GM12875 (cell line): ENCODE measurements at regions not wholly inside any gene's neighbourhood (a gene's known extent, or its start where the extent isn't known, plus 50 kb on each side); places are given as distances from the start of the nearest gene placed in this dataset.

Experiments
- H3K4me3 ChIP-seq: one replicate; pipeline ENCODE4 v1.5.1; 2011; ENCODE audit warnings: low read depth, low read length, control low read depth
- CTCF ChIP-seq: IDR thresholded peaks from 2 replicates; pipeline ENCODE4 v1.5.1; 2011; ENCODE audit warnings: low read depth, mild to moderate bottlenecking, control low read depth, inconsistent platforms, low read length, moderate library complexity, borderline replicate concordance; ENCODE audit not compliant: insufficient read depth

DNA sequence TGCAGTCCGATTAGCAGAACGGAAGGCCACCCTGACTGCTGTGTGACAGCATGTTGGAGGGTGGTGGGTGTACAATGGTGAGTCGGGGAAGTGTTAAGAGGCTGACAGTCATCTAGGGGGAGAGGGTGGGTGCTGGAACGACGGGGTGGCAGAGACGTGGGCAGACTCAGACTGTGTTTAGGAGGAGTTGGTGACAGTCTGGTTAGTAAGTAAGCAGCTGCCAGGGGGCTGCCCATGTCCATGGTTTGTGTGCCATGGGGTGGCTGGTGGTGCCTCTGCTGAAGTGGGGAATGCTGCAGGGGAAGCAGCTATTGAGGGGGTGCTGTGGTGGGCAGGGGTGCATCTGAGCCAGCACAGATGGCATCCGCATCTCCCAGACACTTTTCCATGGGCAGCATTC lies 51.3 kb upstream of the BOD1 start:
- no peak for TF ChIP-seq CTCF
- H3K4me3 ChIP-seq, result no peak overlapping the region

DNA sequence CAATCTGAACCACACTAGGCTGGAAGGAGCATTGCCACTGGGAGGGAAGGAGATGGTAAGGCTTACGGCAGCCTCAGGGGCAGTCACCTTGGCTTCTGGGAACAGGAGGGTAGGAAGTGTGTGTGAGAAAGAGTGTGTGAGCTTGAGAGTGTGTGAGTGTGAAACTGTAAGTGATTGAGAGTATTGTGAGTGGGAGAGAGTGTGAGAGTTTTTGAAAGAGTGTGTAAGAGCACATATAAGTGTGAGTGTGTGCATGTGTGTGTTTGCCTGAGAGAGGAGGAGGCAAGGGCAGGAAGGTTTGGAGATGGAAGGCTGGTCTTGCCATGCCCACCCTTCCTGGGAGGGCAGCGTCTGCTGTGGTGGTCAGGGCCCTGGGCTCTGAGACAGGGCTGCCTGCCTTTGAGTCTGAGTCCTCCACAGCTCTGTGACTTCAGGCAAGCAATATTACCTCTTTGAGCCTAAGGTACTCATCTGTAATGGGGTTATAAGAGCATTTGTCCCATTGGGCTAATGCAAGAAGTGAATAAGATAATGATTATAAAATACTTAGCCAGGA lies 51.9 kb upstream of the BOD1 start:
- no peak overlapping the region for H3K4me3 ChIP-seq
- TF ChIP-seq CTCF, result no peak

- H3K4me3 ChIP-seq, result no peak overlapping the region
- no peak for TF ChIP-seq CTCF
Measured at GRCh38 chr5:173668910-173669309, 52.5 kb upstream of the BOD1 start.

DNA sequence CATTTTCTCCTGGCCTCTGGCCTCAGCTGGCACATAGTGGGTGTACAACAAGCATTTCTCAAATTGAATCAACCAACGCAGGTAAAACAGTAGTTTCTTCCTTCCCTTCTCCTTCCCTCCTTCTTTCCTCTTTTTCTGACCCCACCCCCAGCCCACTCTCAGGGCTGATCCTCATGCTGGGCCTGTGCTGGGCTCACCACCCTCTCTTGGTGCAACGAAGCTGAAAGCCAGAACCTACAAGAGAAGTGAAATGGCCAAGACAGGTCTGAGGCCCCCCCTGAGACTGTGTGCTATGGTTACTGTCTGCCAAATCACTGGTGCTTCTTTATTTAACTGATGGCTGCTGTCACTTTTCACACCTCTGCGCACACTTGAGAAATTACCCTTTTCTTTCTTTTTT lies 53.0 kb upstream of the BOD1 start:
- no peak overlapping the region for H3K4me3 ChIP-seq
- TF ChIP-seq CTCF, result no peak

DNA sequence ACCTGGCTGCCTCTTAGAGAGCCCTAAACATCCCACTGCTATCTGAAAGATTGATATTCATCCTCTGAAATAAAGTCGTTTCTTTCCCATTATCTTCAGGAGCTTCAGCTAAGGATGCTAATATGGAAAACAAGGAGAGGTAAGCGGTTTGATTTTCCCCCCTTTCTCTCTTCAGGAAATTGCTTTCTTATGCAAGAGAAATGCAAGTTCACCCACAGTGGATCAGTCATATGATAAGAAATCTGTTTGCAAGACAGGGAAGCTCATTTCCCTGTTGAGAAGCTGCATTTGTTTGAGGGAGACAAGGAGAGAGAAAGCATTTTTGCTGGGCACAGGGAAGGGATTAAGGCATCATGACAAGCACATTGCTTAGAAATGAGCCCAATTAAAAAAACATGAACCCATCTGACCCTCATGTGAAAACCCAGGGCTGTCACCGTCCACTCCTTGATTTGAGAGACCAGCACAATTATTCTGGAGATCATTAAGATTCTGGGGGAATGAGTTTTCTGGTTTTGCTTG lies 53.7 kb upstream of the BOD1 start:
- no peak for TF ChIP-seq CTCF
- H3K4me3 ChIP-seq, result no peak overlapping the region

DNA sequence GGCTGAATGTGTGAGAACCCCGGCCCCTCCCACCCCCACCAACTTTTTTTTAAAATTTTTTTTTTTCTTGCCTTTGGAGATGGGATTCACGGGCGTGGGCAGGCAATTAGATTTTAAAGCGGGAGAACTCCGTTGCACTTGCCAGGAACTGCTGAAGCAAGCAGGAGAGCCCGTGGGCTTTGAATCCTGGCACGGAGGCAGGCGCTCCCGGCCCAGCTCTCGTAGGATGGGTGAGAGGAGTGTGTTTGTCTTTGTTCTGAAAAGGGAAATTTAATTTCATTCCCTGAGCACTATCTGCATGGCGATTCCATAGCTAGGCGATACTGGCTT lies 54.3 kb upstream of the BOD1 start:
- no peak overlapping the region for H3K4me3 ChIP-seq
- TF ChIP-seq CTCF, result no peak

DNA sequence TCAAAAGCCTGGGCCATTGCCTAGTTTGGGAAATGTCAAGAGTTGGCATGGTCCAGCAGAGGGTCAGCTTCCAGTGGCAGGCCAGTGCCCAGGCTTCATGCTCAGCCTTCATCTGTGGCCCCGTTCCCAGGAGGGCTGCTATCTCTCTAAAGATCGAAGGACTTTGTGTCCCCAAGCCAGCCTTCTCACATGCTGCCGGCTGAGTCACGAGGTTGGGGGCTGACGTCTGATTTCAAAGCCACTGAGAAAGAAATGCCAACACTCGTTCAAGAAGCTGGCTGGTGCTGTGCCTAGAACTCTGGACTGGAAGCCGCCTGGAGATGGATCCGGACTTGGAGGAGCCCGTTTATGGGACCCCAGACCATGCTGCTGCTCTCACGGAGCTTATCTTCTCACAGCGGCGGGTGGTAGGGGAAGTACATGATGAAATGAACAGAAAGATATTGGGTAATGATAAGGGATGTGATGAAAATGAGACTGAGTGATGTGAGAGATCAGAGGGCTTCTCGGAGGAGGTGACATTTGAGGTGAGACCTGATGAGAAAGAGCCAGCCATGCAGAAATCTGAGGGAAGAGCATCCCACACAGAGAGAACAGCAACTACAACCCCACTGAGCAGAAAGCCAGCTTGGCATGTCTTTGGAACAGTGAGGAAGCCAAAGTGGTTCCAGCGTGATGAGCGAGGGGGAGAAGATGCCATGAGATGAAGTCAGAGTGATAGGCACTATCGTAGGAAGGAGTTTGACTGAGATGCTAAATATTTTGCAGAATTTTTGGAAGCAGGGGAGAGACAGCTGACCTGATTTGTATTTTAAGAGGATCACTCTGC lies 54.9 kb upstream of the BOD1 start:
- no peak for TF ChIP-seq CTCF
- no peak overlapping the region for H3K4me3 ChIP-seq
